Transverse colon (tissue), 4 donors: ENCODE measurements at regions not wholly inside any gene's neighbourhood (a gene's known extent, or its start where the extent isn't known, plus 50 kb on each side); places are given as distances from the start of the nearest gene placed in this dataset.
A peak's percentile ranks its signal among the peaks of the same experiment; 100 is the strongest.

Experiments
- POLR2A ChIP-seq: fragments of 450-650 bp; IDR thresholded peaks from one replicate; pipeline ENCODE4 v1.6.1; 2016; ENCODE audit warnings: antibody characterized with exemption, mild to moderate bottlenecking, moderate library complexity
- POLR2AphosphoS5 ChIP-seq, 3 donors: sonication (generic); formaldehyde crosslinking; IDR thresholded peaks; one replicate each; pipeline ENCODE4 v1.6.1; 2016; ENCODE audit warnings: antibody characterized with exemption in 3 of 3
- TF ChIP-seq, protein P1 (sequence below), 5 experiments: fragments of 200-600 bp in 3 of 5; fragments of 450-650 bp in 2 of 5; sonication (generic) in 3 of 5; IDR thresholded peaks; 1 replicate in 2 of 5; 2 replicates in 3 of 5; pipeline ENCODE4 v1.5.1; 2016 to 2017; ENCODE audit warnings: antibody characterized with exemption in 5 of 5, inconsistent platforms in 3 of 5, mild to moderate bottlenecking in 2 of 5, moderate library complexity in 1 of 5

DNA sequence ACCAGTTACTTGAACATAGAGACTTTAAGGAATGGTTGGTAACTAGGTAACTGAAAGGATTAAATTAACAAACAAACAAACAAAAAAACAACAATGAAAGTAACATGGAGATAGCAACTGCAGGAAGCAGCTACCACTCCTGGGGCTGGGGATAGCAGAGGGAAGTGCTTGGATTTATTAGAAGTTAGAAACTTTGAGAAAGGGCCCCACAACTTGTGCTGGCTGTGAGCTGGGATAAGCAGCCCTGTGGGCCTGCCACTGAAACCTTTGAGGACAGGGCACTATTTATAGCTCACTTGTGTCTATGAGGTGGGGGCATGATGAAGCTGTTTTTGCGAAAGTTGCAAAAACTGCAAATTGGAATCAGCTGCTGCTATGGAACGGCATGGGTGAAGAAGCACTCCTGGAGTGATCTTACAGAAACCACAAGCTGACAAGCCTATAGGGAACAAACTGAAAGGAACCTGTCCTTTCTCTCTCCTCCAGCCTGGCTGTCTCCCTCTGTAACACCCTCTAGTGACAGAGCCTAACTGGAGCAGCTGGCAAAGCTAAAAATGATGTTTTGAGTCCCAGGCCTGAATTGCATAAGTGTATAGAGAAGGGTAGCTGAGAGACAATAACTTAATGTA is 91.4 kb upstream of the RANBP6 start:
- no peak for TF ChIP-seq POLR2AphosphoS5 (IDR thresholded peaks at IDR 0.05)
- TF ChIP-seq, protein P1, sequence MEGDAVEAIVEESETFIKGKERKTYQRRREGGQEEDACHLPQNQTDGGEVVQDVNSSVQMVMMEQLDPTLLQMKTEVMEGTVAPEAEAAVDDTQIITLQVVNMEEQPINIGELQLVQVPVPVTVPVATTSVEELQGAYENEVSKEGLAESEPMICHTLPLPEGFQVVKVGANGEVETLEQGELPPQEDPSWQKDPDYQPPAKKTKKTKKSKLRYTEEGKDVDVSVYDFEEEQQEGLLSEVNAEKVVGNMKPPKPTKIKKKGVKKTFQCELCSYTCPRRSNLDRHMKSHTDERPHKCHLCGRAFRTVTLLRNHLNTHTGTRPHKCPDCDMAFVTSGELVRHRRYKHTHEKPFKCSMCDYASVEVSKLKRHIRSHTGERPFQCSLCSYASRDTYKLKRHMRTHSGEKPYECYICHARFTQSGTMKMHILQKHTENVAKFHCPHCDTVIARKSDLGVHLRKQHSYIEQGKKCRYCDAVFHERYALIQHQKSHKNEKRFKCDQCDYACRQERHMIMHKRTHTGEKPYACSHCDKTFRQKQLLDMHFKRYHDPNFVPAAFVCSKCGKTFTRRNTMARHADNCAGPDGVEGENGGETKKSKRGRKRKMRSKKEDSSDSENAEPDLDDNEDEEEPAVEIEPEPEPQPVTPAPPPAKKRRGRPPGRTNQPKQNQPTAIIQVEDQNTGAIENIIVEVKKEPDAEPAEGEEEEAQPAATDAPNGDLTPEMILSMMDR (IDR thresholded peaks at IDR 0.05), result peak in 2 of 5 experiments; percentile 9 to 10
- no peak for TF ChIP-seq POLR2A
